OCI-LY7 (cell line): ENCODE measurements at regions not wholly inside any gene's neighbourhood (a gene's known extent, or its start where the extent isn't known, plus 50 kb on each side); places are given as distances from the start of the nearest gene placed in this dataset.

Source experiments
- BruUV-seq: library from RNA; stranded (reverse); fragments of 400-500 nt; replicated peaks from 2 replicates; lab custom pipeline; 2021; lab: Mats Ljungman, UMichigan
- CTCF ChIA-PET: fragments of 300-600 bp; sonication (Branson Sonifier 250); formaldehyde crosslinking; loops from one replicate; lab custom pipeline; 2022; ENCODE audit warnings: antibody characterized with exemption; ENCODE audit not compliant: unreplicated experiment; lab: Charles Lee
- POLR2A ChIA-PET: fragments of 300-600 bp; sonication (Branson Sonifier 250); formaldehyde crosslinking; loops from one replicate; lab custom pipeline; 2022; ENCODE audit warnings: antibody characterized with exemption; lab: Charles Lee
- DNase-seq: peaks from one replicate; pipeline ENCODE4 v3.0.0-alpha.2; 2015; ENCODE audit warnings: low spot score
- H2AFZ ChIP-seq: fragments of 200-600 bp; sonication (generic), shearing (Covaris generic); 2 replicates; pipeline ENCODE4 v1.6.1; 2014; ENCODE audit warnings: mild to moderate bottlenecking, antibody characterized with exemption, low read length, moderate library complexity
- H3K27ac ChIP-seq: fragments of 200-600 bp; sonication (generic); 2 replicates; pipeline ENCODE4 v1.5.1; 2014; ENCODE audit warnings: mixed run types, low read depth, mild to moderate bottlenecking, moderate library complexity, low read length, inconsistent platforms; ENCODE audit not compliant: poor library complexity, severe bottlenecking
- H3K36me3 ChIP-seq: fragments of 200-600 bp; sonication (generic); 2 replicates; pipeline ENCODE4 v1.6.1; 2014; ENCODE audit warnings: mild to moderate bottlenecking, antibody characterized with exemption, low read length, moderate library complexity, mixed read lengths; ENCODE audit not compliant: insufficient read depth
- H3K4me1 ChIP-seq: fragments of 200-600 bp; sonication (generic); 2 replicates; pipeline ENCODE4 v1.5.1; 2014; ENCODE audit warnings: mild to moderate bottlenecking, low read length; ENCODE audit not compliant: insufficient read depth, poor library complexity, severe bottlenecking
- H3K4me2 ChIP-seq: fragments of 200-600 bp; sonication (generic); 2 replicates; pipeline ENCODE4 v1.6.1; 2014; ENCODE audit warnings: mild to moderate bottlenecking, low read length
- H3K4me3 ChIP-seq: fragments of 200-600 bp; sonication (generic); 2 replicates; pipeline ENCODE4 v1.5.1; 2014; ENCODE audit warnings: mild to moderate bottlenecking, low read depth, low read length; ENCODE audit not compliant: poor library complexity, severe bottlenecking
- H3K79me2 ChIP-seq: fragments of 200-600 bp; sonication (generic); 2 replicates; pipeline ENCODE4 v1.6.1; 2016; ENCODE audit warnings: low read depth, mild to moderate bottlenecking, low read length, moderate library complexity, mixed read lengths; ENCODE audit not compliant: insufficient read depth
- H3K9me2 ChIP-seq: fragments of 200-600 bp; sonication (generic); 2 replicates; pipeline ENCODE4 v1.6.1; 2016; ENCODE audit warnings: mild to moderate bottlenecking, low read length, mixed read lengths; ENCODE audit not compliant: insufficient read depth
- H3K9me3 ChIP-seq: fragments of 200-600 bp; sonication (generic); 2 replicates; pipeline ENCODE4 v1.6.1; 2014; ENCODE audit warnings: mild to moderate bottlenecking, mixed run types, low read length, mixed read lengths
- H4K20me1 ChIP-seq: fragments of 200-600 bp; sonication (generic); 2 replicates; pipeline ENCODE4 v1.6.1; 2014; ENCODE audit warnings: mild to moderate bottlenecking, antibody characterized with exemption, low read length, moderate library complexity, mixed read lengths; ENCODE audit not compliant: insufficient read depth
- EZH2phosphoT487 ChIP-seq: fragments of 200-600 bp; sonication (generic); IDR thresholded peaks from 2 replicates; pipeline ENCODE4 v1.6.1; 2018; ENCODE audit warnings: low read depth, borderline replicate concordance, mild to moderate bottlenecking, mixed run types, antibody characterized with exemption, low read length, moderate library complexity, mixed read lengths
- intact Hi-C: fragments of 100-400 bp; cut with micrococcal nuclease; formaldehyde crosslinking; loops from one replicate; pipeline ENCODE4 v1.10.0; 2022; ENCODE audit not compliant: unreplicated experiment
- TF ChIP-seq, protein P1 (sequence below): fragments of 200-600 bp; sonication (generic); conservative IDR thresholded peaks from 2 replicates; pipeline ENCODE4 v1.5.1; 2014; ENCODE audit warnings: mild to moderate bottlenecking, antibody characterized with exemption, low read length, moderate library complexity, mixed read lengths

GRCh38 chr2:105525201-105525600 lies 126.3 kb upstream of the FHL2 start:
- Histone ChIP-seq H3K4me2 (no peak overlapping the region), H3K79me2 (no peaks in the 10 kb centered on the region), H3K27ac (no peak overlapping the region), H3K36me3 (no peaks in the 10 kb centered on the region), H3K9me2 (no peaks in the 10 kb centered on the region), H3K4me3 (no peak overlapping the region), H2AFZ (no peak overlapping the region), H4K20me1 (no peaks in the 10 kb centered on the region), H3K4me1 (no peaks in the 10 kb centered on the region), H3K9me3 (no peaks in the 10 kb centered on the region)
- TF ChIP-seq, protein P1, sequence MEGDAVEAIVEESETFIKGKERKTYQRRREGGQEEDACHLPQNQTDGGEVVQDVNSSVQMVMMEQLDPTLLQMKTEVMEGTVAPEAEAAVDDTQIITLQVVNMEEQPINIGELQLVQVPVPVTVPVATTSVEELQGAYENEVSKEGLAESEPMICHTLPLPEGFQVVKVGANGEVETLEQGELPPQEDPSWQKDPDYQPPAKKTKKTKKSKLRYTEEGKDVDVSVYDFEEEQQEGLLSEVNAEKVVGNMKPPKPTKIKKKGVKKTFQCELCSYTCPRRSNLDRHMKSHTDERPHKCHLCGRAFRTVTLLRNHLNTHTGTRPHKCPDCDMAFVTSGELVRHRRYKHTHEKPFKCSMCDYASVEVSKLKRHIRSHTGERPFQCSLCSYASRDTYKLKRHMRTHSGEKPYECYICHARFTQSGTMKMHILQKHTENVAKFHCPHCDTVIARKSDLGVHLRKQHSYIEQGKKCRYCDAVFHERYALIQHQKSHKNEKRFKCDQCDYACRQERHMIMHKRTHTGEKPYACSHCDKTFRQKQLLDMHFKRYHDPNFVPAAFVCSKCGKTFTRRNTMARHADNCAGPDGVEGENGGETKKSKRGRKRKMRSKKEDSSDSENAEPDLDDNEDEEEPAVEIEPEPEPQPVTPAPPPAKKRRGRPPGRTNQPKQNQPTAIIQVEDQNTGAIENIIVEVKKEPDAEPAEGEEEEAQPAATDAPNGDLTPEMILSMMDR: no peak
- TF ChIP-seq EZH2phosphoT487: no peak
- ChIA-PET CTCF (no interaction called here), POLR2A (no interaction called here)
- no TSS peak for BruUV-seq
- DNase-seq: no peak
- intact Hi-C loops: loop anchor here (10.0 kb wide), 1 partner anchor 180 kb away; no protein-coding TSS in a partner anchor

DNA sequence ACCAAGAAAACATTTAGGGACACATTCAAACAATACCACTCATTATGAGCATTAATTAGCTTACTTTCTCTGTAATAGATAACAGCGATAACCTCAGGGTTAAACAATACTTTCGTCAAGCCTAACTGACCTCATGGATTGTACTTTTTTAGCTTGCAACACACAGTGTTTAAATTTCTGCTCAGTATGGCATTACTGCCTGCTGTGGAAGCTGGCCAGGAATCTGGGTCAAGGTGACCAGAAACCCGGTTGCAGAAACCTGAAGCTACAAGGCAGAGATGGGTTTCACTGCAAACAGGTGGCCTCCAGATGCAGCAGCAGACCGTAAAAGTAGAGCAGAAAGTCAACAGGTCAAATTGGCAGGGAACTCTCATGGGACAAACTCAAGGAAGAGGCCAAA lies 123.8 kb upstream of the FHL2 start:
- no peak overlapping the region for H3K27ac ChIP-seq
- no TSS peak for BruUV-seq
- H3K36me3 ChIP-seq: no peaks in the 10 kb centered on the region
- no peak for DNase-seq
- POLR2A ChIA-PET: interaction anchor here (0.6 kb wide), 1 partner anchor 71 kb away, joined by 4 read pairs; no protein-coding TSS in a partner anchor
- intact Hi-C loops: loop anchor here (10.0 kb wide), 1 partner anchor 178 kb away; no protein-coding TSS in a partner anchor
- no peaks in the 10 kb centered on the region for H3K4me1 ChIP-seq
- no peaks in the 10 kb centered on the region for H3K9me2 ChIP-seq
- no peaks in the 10 kb centered on the region for H4K20me1 ChIP-seq
- no peak overlapping the region for H3K4me2 ChIP-seq
- no peaks in the 10 kb centered on the region for H3K9me3 ChIP-seq
- H3K4me3 ChIP-seq: no peak overlapping the region
- TF ChIP-seq EZH2phosphoT487: no peak
- H3K79me2 ChIP-seq: no peaks in the 10 kb centered on the region
- no peak overlapping the region for H2AFZ ChIP-seq
- CTCF ChIA-PET: no interaction called here

- no peaks in the 10 kb centered on the region for H3K79me2 ChIP-seq
- no peaks in the 10 kb centered on the region for H3K36me3 ChIP-seq
- no peaks in the 10 kb centered on the region for H4K20me1 ChIP-seq
- no peak for TF ChIP-seq EZH2phosphoT487
- TF ChIP-seq, protein P1: no peak
- CTCF ChIA-PET: interaction anchor here (0.6 kb wide), 1 partner anchor 150 kb away, joined by 3 read pairs; no protein-coding TSS in a partner anchor
- no peak overlapping the region for H3K27ac ChIP-seq
- no peaks in the 10 kb centered on the region for H3K4me1 ChIP-seq
- no peak for DNase-seq
- H3K9me2 ChIP-seq: no peaks in the 10 kb centered on the region
- no peaks in the 10 kb centered on the region for H3K9me3 ChIP-seq
- no peak overlapping the region for H2AFZ ChIP-seq
- POLR2A ChIA-PET: interaction anchor here (0.6 kb wide), 1 partner anchor 52 kb away, joined by 4 read pairs; no protein-coding TSS in a partner anchor
- no TSS peak for BruUV-seq
- H3K4me3 ChIP-seq: no peak overlapping the region
- intact Hi-C loops: loop anchor here (1.0 to 10.0 kb wide), 2 partner anchors 151 to 177 kb away; no protein-coding TSS in a partner anchor
- no peak overlapping the region for H3K4me2 ChIP-seq
These were observed 122.8 kb upstream of the FHL2 start for GRCh38 chr2:105521616-105522015.
